Urothelium cell line (cell line): ENCODE measurements at regions not wholly inside any gene's neighbourhood (a gene's known extent, or its start where the extent isn't known, plus 50 kb on each side); places are given as distances from the start of the nearest gene placed in this dataset.
A peak's percentile ranks its signal among the peaks of the same experiment; 100 is the strongest.

Experiments used
- DNase-seq: peaks from one replicate; pipeline ENCODE4 v3.0.0; 2011; ENCODE audit warnings: low spot score, mixed read lengths
- FAIRE-seq: peaks from 2 replicates; lab custom pipeline; 2011; peaks lifted over from hg19 to GRCh38; lab: Jason Lieb, UNC

- FAIRE-seq (no peak), DNase-seq (no peak)
Observed at GRCh38 chr9:18129809-18130334, 344.1 kb upstream of the ADAMTSL1 start.

- FAIRE-seq (no peak), DNase-seq (no peak)
Observed at GRCh38 chr9:18136354-18136994, 337.5 kb upstream of the ADAMTSL1 start.

DNA sequence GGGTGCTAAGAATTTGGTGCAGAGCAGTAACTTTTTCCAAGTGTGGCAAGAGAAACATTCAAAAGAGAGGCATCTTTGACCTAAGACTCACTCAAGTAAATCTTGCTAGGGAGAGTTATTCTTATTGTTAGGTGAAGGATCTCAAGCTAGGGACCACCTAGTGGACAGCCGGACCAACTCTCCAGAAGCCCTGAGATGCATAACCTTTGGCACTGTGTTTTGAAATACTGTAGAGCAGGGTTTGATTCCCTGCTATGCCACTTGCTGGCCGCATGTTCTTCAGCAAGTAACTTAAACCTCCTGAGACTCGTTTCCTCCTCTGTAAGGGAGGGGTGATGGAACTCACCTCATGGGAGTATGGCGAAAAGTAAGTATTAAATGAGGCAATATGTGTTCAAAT, 336.1 kb upstream of the ADAMTSL1 start:
- DNase-seq (no peak), FAIRE-seq (no peak)

DNA sequence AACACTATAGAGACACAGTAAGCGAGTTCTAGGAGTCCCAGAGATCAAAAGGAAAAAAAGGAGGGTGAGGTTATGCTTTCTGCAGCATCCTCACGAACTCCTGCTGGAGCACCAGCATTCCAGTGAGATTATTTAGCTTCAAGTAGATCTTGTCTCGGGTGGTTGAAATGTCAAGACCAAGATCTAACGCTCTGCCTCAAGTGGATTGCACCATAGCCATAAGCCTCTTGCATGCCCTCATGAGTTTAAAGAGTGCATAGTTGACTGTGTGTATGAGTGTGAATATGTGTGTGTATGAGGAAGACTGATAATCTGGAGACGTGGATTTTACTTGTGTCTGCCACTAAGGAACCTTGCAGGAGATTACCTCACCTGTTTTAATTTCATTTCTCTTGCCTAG, 335.3 kb upstream of the ADAMTSL1 start:
- FAIRE-seq (no peak), DNase-seq (no peak)

DNA sequence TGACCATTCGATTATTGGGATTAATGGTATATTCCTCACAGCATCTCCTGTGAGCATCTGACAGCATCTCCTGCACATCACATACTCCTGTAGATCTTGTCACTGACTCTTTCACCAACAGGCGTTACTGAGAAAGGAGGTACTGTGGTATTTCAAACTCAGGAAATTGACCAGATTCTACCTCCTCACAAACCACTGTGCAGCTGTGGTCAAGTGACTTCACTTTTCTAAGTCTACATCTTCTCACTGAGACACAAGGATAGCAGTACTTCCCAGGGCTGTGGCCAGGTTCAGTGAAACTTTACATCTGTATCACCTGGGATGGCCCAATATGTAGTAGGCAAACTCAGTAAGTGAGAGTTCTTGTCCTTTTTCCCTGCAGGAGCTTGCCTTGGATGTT, 332.3 kb upstream of the ADAMTSL1 start:
- DNase-seq (no peak), FAIRE-seq (no peak)

DNA sequence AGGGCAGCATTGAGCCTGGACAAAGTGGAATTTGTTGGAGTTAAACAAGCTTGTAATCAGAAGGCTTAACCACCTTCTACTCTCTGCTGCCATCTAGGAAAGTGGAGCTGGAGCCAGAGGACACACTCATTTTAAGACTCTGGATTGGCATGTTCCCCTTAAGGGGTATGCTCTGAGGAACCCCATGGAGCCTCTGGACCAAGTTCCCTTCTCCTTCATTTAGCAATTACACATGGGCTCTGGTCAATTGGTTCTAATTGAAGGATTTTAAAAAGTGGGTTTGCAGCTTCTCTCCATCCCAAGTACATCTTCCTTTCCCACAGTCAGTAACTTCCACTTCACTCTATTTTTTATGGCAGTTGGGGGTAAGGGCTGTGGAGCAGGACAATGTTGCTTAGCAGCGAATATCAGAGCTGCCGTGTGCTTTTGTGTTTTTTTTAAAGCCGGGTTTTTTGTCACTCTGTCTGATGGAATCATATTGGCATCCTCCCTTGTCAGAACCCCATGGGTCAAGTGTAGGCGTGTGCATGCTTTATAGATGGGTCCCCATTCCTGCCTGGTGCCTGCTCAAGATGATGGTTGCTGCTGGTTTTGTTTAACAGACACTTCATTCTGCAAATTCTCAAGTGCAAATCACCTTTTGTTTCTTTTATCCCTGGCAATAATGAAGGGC, 330.7 kb upstream of the ADAMTSL1 start:
- no peak for FAIRE-seq
- no peak for DNase-seq

- DNase-seq (no peak), FAIRE-seq (no peak)
Observed at GRCh38 chr9:18146329-18146728, 327.6 kb upstream of the ADAMTSL1 start.

DNA sequence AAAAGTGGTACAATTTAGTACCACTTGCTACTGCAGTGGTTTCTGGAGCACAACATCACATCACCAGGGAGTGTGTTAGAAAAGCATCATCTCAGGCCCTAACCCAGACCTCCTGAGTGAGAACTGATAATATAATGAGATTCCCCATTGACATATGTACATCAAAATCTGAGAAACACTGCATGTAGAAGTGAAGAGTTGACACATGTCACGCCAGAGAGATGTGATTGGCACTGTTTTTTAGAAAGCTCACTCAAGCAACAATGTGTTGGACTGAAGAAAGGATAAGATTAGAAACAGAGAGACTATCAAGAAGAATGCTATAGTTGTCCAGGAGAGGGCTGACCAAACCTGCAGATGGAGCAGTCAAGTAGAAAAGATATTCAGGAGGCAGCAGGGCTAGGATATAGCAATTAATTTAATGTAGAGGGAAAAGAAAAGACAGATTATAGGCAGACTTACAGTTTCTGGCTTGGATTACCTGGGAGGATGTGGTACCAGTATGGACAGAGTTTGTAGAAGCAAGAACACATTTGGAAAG, 324.4 kb upstream of the ADAMTSL1 start:
- no peak for FAIRE-seq
- no peak for DNase-seq

DNA sequence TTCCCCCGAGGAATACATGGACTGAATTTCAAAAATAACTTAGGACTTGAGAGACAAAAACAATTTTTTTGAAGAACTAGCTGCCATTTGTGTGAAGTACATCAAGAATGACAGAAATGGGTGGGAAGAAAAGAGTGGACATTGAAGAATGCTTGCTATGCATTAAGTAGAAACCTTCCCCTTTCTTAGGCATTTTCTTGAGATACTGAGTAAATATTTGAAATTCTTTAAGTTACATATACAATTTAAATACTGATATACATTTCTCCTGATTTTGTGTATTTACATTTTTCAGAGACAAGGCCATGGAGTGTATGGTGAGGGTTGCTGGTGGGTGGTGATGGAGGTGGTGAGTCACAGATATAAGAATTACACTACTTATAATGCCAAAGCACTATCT, 319.3 kb upstream of the ADAMTSL1 start:
- no peak for FAIRE-seq

DNA sequence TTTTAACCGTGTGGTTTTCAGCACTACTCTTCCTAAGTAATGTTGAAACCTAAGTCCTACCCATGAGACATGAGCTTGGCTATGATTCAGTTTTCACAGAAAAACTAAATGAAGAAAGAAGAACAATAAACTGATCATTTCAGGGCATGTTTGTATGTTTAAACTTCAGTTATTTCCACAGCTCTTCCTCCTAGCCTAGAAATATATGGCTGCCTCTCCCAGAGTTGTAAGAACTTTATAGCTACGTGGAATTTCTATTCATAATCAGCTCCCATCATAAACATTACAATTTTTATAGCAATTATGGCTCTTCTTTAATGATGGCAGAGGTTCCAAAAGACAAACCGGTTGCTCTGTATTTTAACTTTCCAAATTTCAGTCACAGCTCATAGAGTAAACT, 314.7 kb upstream of the ADAMTSL1 start:
- DNase-seq (no peak), FAIRE-seq (no peak)

More for the DNA sequence above, 319.3 kb upstream of the ADAMTSL1 start:
- no peak for DNase-seq

DNA sequence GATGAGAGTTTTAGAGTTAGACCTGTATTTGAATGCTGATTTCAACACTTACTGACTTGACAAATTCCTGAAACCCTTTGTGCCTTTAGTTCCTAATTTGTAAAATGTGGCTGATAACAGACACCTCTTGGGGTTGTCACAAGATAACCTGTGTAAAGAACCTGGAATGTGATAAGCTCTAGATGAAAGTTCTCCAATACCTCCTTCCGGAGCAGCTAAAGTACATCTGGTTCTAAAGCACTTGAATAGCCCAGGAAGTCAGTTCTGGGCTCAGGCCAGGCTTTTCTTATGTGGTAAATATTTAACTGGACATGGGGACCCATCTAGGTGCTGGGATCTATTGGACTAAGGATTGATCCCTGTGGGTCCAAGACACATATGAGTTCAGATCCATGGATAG, 310.8 kb upstream of the ADAMTSL1 start:
- FAIRE-seq (no peak), DNase-seq (no peak)

GRCh38 chr9:18167733-18168132, 306.2 kb upstream of the ADAMTSL1 start:
- DNase-seq: no peak
- FAIRE-seq: no peak

GRCh38 chr9:18173923-18174322, 300.0 kb upstream of the ADAMTSL1 start:
- no peak for FAIRE-seq
- no peak for DNase-seq

GRCh38 chr9:18182636-18183035, 291.3 kb upstream of the ADAMTSL1 start:
- DNase-seq (no peak), FAIRE-seq (no peak)

DNA sequence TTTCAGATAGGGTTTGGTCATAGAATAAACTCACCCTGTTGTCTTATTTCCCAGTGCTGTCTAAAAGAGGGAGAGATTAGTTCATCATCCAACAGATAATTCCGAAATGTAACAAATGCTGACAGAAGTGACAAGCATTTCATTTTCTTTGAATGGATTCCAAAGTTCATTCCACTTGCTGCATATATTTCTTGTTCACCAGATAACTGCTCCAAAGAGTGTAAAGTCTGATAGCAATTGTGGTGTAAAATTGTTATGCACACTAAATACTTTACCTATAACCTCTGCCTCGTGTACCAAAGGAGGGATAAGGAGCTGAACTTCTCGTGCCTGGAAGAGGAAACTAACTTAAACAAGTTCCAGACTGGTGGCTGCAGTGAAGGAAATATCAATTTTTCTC, 290.0 kb upstream of the ADAMTSL1 start:
- DNase-seq: no peak
- no peak for FAIRE-seq

- DNase-seq: peak; percentile 4
- FAIRE-seq: no peak
Observed at GRCh38 chr9:18184401-18184800, 289.6 kb upstream of the ADAMTSL1 start.

DNA sequence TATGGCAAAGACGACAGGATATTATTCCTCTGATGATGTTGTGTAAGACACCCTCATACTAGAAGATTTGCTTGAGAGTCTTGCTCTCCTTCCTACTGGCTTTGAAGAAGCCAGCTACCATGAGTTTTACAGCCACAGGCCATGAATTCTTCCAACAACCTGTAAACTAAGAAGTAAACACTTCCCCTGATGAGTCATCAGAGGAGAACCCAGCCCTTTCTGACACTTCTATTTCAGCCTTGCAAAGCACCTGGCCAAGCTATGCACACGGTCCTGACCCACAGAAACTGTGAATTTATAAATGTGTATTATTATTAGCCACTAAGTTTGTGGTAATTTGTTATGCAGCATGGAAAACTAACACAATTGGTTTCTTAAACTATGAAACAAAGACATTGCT, 288.8 kb upstream of the ADAMTSL1 start:
- DNase-seq (peak; percentile 13), FAIRE-seq (no peak)

DNA sequence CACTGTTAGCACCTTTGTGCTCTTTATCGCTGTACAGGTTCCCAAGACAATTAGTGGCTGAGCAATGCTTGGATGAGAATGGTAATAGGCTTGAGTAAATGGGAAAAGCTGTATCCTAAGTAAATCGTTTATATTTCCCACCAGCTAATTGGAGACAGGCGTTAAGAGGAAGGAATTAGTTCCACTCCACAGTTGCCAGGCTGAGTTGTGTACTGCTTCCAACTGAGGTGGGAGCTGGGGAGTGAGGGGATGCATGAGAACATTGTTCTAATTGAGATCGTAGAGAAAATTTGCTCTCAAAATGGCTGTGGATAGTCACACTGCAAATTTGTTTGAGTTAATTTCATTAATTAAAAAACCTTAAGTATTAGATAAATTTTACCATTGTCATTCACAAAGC, 285.0 kb upstream of the ADAMTSL1 start:
- no peak for DNase-seq
- FAIRE-seq: no peak

- DNase-seq: no peak
- FAIRE-seq: no peak
Observed at GRCh38 chr9:18189871-18190670, 283.9 kb upstream of the ADAMTSL1 start.

DNA sequence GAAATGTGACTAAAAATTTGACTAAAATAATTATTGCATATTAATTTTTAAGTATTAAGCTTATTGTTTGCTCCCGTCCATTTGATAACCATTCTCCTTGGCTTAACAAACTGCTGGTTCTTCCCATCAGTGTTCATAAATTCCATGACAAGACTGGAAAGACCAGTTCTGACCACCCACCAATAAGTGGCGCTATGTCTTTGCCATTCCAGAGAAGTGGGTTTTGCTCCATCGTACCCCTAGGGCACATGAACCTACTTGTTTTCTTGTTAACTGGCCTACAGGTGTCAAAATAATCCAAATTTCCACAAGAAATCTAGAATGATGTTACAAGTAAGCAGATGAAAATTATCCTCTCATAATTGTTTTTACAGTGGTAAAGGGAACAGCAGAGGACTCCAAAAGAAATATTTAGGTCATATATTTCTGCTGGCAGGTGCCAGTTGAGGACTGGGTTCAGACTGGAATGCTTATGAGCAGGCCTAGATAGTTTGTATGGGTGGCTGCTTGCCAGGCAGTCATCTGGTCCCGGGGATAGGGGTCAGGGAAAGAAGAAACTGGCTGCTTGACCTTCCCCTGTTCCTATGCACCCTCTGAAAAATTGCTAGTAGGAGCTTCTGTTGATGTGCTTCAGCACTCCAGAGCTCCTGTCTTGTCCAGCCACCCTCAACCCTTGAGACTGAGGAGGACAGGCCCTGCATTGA, 283.1 kb upstream of the ADAMTSL1 start:
- no peak for DNase-seq
- FAIRE-seq: no peak

DNA sequence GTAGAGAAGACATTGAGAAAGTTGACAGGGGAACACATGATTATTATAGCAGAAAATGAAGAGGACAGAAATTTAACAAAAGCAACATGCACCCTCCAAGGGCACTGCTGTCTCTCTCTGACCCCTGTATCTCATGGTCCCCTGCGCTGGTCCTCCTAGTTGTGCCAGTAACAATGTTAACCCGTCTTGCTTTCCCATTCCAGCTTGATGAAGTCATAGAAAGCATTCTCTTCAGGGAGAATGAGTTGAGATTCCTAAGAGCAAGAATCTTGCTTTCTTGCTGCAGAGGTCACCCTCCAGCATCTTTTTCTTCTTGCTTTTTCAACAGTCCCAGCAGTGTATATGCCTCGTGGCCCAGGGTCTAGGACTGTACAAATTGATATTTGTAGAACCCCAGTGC, 279.6 kb upstream of the ADAMTSL1 start:
- peak; percentile 10 for DNase-seq
- FAIRE-seq: no peak
